ENCODE measurements at regions not wholly inside any gene's neighbourhood (a gene's known extent, or its start where the extent isn't known, plus 50 kb on each side); places are given as distances from the start of the nearest gene placed in this dataset.

DNA sequence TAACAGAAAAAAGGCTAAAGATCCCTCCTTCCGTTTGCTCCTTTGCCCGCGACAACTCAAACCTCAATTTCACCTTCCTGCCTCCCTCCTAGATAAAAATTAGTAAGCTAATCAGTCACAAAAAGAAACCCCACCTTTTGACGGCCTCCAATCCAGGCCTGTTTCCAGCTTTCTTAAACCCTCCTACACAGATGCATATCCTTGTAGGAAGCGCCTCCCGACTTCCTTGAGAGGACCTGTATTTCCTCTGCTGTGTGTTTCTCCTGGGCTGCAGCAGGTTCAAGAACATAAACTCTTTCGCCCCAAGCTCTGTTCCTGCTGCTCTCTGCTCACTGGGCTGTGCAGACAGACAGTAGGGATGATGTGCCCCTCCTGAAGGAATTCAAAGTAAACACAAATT, 168.8 kb downstream of the CYYR1 start:
- Histone ChIP-seq H4K20me1 (ENCODE audit: insufficient read depth, low read length) (no peaks in the 10 kb centered on the region), H3K9me3 (replicated peaks; ENCODE audit: insufficient read depth, low read length) (no peaks in the 10 kb centered on the region; the same call in 1 of the 2 replicates), H3F3A (ENCODE audit: insufficient read depth, low read length) (no peaks in the 10 kb centered on the region), H3K9me2 (replicated peaks; ENCODE audit: insufficient read depth, low read length) (no peaks in the 10 kb centered on the region), H3K9ac (ENCODE audit: low read length) (no peak overlapping the region), H3K36me3 (replicated peaks; ENCODE audit: insufficient read depth, low read length) (no peaks in the 10 kb centered on the region), H2AFZ (ENCODE audit: low read length) (no peak overlapping the region), H3K4me3 (ENCODE audit: low read length) (no peak overlapping the region), H3K4me2 (ENCODE audit: low read depth, low read length) (no peak overlapping the region), H3K79me2 (ENCODE audit: low read length) (no peaks in the 10 kb centered on the region), H3K4me1 (ENCODE audit: low read length) (no peaks in the 10 kb centered on the region), H3K27ac (ENCODE audit: low read length) (no peak overlapping the region), H3K27me3 (replicated peaks; ENCODE audit: insufficient read depth, low read length) (no peaks in the 10 kb centered on the region)
- no peak for DNase-seq
- TF ChIP-seq, protein P1, sequence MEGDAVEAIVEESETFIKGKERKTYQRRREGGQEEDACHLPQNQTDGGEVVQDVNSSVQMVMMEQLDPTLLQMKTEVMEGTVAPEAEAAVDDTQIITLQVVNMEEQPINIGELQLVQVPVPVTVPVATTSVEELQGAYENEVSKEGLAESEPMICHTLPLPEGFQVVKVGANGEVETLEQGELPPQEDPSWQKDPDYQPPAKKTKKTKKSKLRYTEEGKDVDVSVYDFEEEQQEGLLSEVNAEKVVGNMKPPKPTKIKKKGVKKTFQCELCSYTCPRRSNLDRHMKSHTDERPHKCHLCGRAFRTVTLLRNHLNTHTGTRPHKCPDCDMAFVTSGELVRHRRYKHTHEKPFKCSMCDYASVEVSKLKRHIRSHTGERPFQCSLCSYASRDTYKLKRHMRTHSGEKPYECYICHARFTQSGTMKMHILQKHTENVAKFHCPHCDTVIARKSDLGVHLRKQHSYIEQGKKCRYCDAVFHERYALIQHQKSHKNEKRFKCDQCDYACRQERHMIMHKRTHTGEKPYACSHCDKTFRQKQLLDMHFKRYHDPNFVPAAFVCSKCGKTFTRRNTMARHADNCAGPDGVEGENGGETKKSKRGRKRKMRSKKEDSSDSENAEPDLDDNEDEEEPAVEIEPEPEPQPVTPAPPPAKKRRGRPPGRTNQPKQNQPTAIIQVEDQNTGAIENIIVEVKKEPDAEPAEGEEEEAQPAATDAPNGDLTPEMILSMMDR (IDR thresholded peaks at IDR 0.05; ENCODE audit: low read length), result no peak

DNA sequence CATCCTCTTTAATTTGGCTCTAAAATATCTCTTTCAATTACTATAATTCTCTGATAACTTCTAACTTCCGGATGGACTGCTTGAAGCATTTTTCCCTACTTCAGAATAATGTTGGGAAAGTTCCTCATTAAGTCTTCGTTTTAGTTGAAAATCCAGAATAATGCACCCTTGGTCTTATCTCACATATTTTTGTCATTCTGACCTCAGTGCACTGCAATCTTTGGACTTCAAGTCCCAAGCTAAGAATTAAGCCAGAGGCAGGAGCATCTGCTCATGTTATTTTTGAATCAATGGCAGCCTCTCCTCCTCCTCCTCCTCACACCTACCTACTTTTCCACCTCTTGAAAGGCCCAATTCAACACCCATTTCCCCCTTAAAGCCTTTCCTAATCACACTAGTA, 169.8 kb downstream of the CYYR1 start:
- Histone ChIP-seq H3K4me1 (ENCODE audit: low read length) (no peaks in the 10 kb centered on the region), H4K20me1 (ENCODE audit: insufficient read depth, low read length) (no peaks in the 10 kb centered on the region), H3F3A (ENCODE audit: insufficient read depth, low read length) (no peaks in the 10 kb centered on the region), H3K27me3 (replicated peaks; ENCODE audit: insufficient read depth, low read length) (no peaks in the 10 kb centered on the region), H3K9me2 (replicated peaks; ENCODE audit: insufficient read depth, low read length) (no peaks in the 10 kb centered on the region), H3K9me3 (replicated peaks; ENCODE audit: insufficient read depth, low read length) (no peaks in the 10 kb centered on the region; the same call in 1 of the 2 replicates), H3K27ac (ENCODE audit: low read length) (no peak overlapping the region), H3K79me2 (ENCODE audit: low read length) (no peaks in the 10 kb centered on the region), H3K9ac (ENCODE audit: low read length) (no peak overlapping the region), H3K36me3 (replicated peaks; ENCODE audit: insufficient read depth, low read length) (no peaks in the 10 kb centered on the region), H3K4me2 (ENCODE audit: low read depth, low read length) (no peak overlapping the region), H3K4me3 (ENCODE audit: low read length) (no peak overlapping the region), H2AFZ (ENCODE audit: low read length) (no peak overlapping the region)
- no peak for TF ChIP-seq EZH2phosphoT487 (IDR thresholded peaks at IDR 0.05; ENCODE audit: low read length)
- TF ChIP-seq EZH2 (optimal IDR thresholded peaks at IDR 0.05; ENCODE audit: low read depth, low read length), result no peak
- TF ChIP-seq, protein P1 (IDR thresholded peaks at IDR 0.05; ENCODE audit: low read length), result no peak
- DNase-seq, result no peak

DNA sequence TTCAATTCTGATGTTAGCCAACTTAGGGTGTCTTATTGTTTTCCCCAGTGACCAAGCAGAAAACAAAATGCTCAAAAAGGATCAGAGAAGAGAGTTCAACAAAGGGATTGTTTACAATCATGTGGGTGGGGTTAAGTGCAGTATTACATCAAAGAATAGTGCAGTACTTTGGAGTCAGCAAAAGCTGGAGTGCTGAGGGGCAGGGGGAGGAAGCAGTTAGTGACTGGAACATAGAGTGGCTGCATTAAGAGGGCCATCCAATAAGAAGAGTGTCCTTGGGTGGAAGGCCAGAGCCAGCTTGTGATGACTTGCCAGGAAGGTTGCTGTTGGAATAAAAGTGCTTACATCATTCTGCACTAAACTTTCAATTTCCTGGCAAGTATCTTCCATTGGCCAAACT, 175.5 kb downstream of the CYYR1 start:
- no peak overlapping the region for H3K4me3 ChIP-seq (ENCODE audit: low read length)
- no peaks in the 10 kb centered on the region for H3F3A ChIP-seq (ENCODE audit: insufficient read depth, low read length)
- H3K4me2 ChIP-seq (ENCODE audit: low read depth, low read length), result no peak overlapping the region
- no peaks in the 10 kb centered on the region for H3K9me2 ChIP-seq (replicated peaks; ENCODE audit: insufficient read depth, low read length)
- no peaks in the 10 kb centered on the region for H3K36me3 ChIP-seq (replicated peaks; ENCODE audit: insufficient read depth, low read length)
- H3K4me1 ChIP-seq (ENCODE audit: low read length), result no peaks in the 10 kb centered on the region
- H3K79me2 ChIP-seq (ENCODE audit: low read length), result no peaks in the 10 kb centered on the region
- H2AFZ ChIP-seq (ENCODE audit: low read length), result no peak overlapping the region
- no peaks in the 10 kb centered on the region; the same call in 1 of the 2 replicates for H3K9me3 ChIP-seq (replicated peaks; ENCODE audit: insufficient read depth, low read length)
- TF ChIP-seq EZH2 (optimal IDR thresholded peaks at IDR 0.05; ENCODE audit: low read depth, low read length) (no peak), EZH2phosphoT487 (IDR thresholded peaks at IDR 0.05; ENCODE audit: low read length) (no peak)
- TF ChIP-seq, protein P1 (IDR thresholded peaks at IDR 0.05; ENCODE audit: low read length), result no peak
- no peaks in the 10 kb centered on the region for H3K27me3 ChIP-seq (replicated peaks; ENCODE audit: insufficient read depth, low read length)
- H4K20me1 ChIP-seq (ENCODE audit: insufficient read depth, low read length), result no peaks in the 10 kb centered on the region
- H3K27ac ChIP-seq (ENCODE audit: low read length), result no peak overlapping the region
- H3K9ac ChIP-seq (ENCODE audit: low read length), result no peak overlapping the region
- no peak for DNase-seq
